BE2C (cell line): ENCODE measurements at regions not wholly inside any gene's neighbourhood (a gene's known extent, or its start where the extent isn't known, plus 50 kb on each side); places are given as distances from the start of the nearest gene placed in this dataset.
"Not testable (repeated sequence)": the region's sequence is repeated elsewhere in the genome, so short reads cannot be mapped to it uniquely, and the experiment has no call there.

ENCODE experiments used
- DNase-seq: peaks from one replicate; pipeline ENCODE4 v3.0.0-alpha.2; 2020
- H3K27me3 ChIP-seq: fragments of 250-450 bp; sonication (Bioruptor Pico); 2 replicates; pipeline ENCODE4 v1.5.1; 2020; ENCODE audit warnings: mild to moderate bottlenecking
- H3K36me3 ChIP-seq: fragments of 250-450 bp; sonication (Bioruptor Pico); 2 replicates; pipeline ENCODE4 v1.5.1; 2020; ENCODE audit warnings: mild to moderate bottlenecking
- H3K4me1 ChIP-seq: fragments of 250-450 bp; sonication (Bioruptor Pico); 2 replicates; pipeline ENCODE4 v1.5.1; 2020
- H3K4me3 ChIP-seq: 2 replicates; pipeline ENCODE4 v1.5.1; 2011; ENCODE audit warnings: low read depth, low read length
- H3K9me3 ChIP-seq: fragments of 250-450 bp; sonication (Bioruptor Pico); 2 replicates; pipeline ENCODE4 v1.5.1; 2020
- TF ChIP-seq, protein P1 (sequence below): IDR thresholded peaks from 2 replicates; pipeline ENCODE4 v1.5.1; 2012; ENCODE audit warnings: mild to moderate bottlenecking, low read depth, low read length

DNA sequence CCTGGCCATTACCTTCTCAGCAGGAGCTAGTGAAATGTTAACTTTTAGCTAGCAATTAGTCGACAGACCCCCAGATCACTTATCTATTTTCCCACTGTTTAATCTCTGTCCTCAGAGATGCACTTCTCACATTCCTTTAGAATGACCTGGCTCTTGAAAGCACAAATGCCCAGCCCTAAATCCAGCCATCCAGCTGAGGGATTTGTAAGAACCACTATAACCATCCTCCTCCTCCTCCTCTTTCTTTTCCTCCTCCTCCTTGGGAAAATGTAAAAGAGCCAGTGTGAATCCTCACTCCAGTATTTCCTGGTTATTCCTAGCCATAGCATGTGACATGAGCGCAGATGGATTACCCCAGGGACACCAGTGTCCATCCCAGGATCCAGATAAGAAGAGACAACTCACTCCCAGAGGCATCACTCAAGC, 124.3 kb downstream of the ENC1 start:
- Histone ChIP-seq H3K4me3 (no peak overlapping the region), H3K27me3 (no peaks in the 10 kb centered on the region), H3K4me1 (peaks cover 8% of the 10 kb centered on the region), H3K36me3 (no peaks in the 10 kb centered on the region), H3K9me3 (no peaks in the 10 kb centered on the region)
- DNase-seq, result peak; percentile 42
- TF ChIP-seq, protein P1, sequence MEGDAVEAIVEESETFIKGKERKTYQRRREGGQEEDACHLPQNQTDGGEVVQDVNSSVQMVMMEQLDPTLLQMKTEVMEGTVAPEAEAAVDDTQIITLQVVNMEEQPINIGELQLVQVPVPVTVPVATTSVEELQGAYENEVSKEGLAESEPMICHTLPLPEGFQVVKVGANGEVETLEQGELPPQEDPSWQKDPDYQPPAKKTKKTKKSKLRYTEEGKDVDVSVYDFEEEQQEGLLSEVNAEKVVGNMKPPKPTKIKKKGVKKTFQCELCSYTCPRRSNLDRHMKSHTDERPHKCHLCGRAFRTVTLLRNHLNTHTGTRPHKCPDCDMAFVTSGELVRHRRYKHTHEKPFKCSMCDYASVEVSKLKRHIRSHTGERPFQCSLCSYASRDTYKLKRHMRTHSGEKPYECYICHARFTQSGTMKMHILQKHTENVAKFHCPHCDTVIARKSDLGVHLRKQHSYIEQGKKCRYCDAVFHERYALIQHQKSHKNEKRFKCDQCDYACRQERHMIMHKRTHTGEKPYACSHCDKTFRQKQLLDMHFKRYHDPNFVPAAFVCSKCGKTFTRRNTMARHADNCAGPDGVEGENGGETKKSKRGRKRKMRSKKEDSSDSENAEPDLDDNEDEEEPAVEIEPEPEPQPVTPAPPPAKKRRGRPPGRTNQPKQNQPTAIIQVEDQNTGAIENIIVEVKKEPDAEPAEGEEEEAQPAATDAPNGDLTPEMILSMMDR, result no peak

DNA sequence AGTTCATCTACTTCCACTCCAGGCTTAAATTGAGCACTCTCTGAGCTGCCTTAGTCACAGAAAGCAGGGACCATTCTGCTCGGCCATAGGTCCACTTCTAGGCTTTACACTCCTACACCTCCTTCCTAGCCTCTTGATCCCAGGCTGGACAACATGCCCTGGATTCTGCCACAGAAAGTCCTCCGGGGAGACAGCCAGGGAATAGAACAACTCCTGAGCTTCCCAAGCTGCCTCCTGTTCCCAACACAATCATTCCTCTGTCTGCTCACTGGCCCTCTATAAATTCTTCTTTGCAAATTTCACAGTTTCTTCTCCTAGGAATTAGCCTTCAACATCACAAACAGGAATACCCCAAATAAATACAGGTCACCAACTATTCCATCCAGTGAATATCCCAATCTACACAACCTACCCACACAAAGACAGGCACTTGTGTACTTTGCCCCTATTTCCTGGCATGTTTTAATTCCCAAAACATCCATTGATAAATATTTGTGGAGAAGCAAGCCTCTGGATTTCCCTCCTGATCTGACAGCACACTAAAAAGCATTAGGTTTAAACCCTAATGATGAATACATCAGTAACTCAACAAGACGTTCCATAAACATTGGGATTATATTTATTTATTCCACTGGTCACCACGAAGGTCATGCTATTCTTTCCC, 125.5 kb downstream of the ENC1 start:
- Histone ChIP-seq H3K9me3 (no peaks in the 10 kb centered on the region), H3K4me3 (no peak overlapping the region), H3K4me1 (peaks cover 8% of the 10 kb centered on the region), H3K27me3 (no peaks in the 10 kb centered on the region), H3K36me3 (no peaks in the 10 kb centered on the region)
- no peak for DNase-seq
- TF ChIP-seq, protein P1, result no peak

DNA sequence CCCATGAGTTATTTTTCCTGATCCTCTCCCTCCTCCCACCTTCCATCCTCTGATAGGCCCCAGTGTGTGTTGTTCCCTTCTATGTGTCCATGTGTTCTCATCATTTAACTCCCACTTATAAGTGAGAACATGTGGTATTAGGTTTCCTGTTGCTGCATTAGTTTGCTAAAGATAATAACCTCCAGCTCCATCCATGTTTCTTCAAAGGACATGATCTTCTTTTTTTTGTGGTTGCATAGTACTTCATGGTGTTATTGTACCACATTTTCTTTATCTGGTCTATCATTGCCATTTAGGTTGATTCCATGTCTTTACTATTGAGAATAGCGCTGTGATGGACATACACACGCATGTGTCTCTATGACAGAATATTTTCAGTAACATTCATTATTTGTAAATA, 128.8 kb downstream of the ENC1 start:
- not testable (repeated sequence) for H3K36me3 ChIP-seq, H3K9me3 ChIP-seq, DNase-seq, H3K27me3 ChIP-seq, H3K4me3 ChIP-seq
- H3K4me1 ChIP-seq, result peaks cover 18% of the 10 kb centered on the region

DNA sequence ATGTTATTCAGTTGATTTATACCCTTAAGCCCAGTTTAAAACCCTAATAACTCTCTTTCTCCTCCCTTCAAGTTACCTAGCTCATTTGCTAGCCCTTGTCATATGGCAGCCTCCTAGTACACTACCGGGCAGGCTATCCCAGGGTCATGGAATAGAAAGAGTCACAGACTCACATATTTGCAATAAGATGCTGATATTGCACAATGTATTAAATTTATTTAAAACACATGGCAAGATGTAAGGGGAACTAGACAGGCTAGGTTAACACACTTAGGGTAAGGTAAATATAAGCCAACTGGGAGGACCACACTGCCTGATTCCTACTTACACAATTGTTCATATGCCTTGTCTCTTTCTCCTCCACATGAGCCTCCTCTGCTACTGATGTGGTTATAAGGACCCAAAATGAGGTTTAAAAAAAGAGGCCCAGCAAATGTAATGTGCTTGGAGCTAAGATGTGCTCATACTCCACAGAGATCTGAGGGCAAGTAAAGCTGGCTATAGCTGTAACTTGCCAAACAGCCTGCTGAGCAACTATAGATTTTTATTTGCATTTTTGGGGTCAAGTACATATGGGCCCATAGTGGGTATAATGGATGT, 130.0 kb downstream of the ENC1 start:
- TF ChIP-seq, protein P1, result no peak
- no peak for DNase-seq
- peaks cover 9% of the 10 kb centered on the region for H3K4me1 ChIP-seq
- H3K4me3 ChIP-seq, result no peak overlapping the region
- no peaks in the 10 kb centered on the region for H3K36me3 ChIP-seq
- H3K9me3 ChIP-seq, result no peaks in the 10 kb centered on the region
- no peaks in the 10 kb centered on the region for H3K27me3 ChIP-seq

DNA sequence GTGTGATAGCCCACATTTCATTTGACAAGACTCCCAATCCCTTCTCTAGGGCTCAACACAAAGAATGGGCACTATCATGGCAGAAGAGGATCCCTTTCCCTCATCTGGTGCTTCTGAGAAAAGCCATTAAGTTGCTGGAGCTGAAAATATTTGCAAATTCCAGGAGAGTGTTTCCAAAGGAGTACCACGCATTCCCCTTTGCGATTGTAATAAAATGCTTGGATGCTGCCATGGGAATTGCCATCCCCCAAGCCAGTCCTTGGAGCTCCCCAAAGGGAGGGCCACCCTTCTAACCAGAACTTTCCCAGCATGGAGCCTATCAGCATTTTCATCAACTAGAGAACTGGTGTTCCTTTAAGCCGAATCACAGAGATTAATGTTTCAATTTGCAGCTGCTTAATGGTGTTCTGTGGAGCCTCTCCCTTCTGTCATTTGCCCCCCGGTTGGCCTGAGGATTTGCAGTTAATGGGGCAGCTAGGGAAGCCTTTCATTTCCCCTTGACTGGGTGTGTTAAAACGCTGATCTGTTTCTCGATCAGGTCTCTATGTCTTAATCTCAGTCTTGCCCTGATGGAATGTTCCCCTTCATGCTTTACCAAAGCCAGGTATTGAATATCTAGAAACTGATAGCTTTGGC, 133.0 kb downstream of the ENC1 start:
- TF ChIP-seq, protein P1, result no peak
- Histone ChIP-seq H3K36me3 (no peaks in the 10 kb centered on the region), H3K4me3 (no peak overlapping the region), H3K9me3 (no peaks in the 10 kb centered on the region), H3K27me3 (no peaks in the 10 kb centered on the region), H3K4me1 (peaks cover 10% of the 10 kb centered on the region)
- DNase-seq, result no peak

DNA sequence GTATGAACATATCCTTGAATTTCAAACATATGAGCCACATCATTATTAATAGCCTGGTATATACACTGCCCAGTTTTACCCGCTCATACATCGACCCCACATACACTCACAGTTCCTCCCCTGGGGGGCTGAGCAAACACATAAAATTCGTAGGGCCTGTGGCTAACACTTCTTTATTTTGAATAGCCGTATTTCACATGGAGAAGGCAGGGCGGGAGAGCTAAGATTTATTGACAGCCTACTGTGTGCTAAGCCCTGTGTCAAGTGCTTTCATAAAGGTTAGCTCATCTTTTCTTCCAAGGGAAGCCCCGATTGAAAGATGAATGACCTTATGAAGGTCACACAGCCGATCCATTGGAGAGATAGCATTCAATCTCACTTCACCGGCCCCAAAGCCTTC, 134.4 kb downstream of the ENC1 start:
- TF ChIP-seq, protein P1, result no peak
- Histone ChIP-seq H3K36me3 (no peaks in the 10 kb centered on the region), H3K4me1 (peaks cover 16% of the 10 kb centered on the region), H3K27me3 (no peaks in the 10 kb centered on the region), H3K9me3 (no peaks in the 10 kb centered on the region), H3K4me3 (no peak overlapping the region)
- no peak for DNase-seq
